ENCODE measurements at regions not wholly inside any gene's neighbourhood (a gene's known extent, or its start where the extent isn't known, plus 50 kb on each side); places are given as distances from the start of the nearest gene placed in this dataset.

- Histone ChIP-seq H3K79me2 (ENCODE audit: insufficient read depth, low read length) (no peaks in the 10 kb centered on the region), H4K20me1 (ENCODE audit: insufficient read depth, low read length) (no peaks in the 10 kb centered on the region), H3K4me1 (ENCODE audit: insufficient read depth, low read length) (no peaks in the 10 kb centered on the region), H2AFZ (ENCODE audit: low read length) (no peak overlapping the region), H3K36me3 (replicated peaks in 1 of 2; ENCODE audit: control insufficient read depth in 1 of 2, insufficient read depth in 2 of 2, low read length in 2 of 2) (no peaks in the 10 kb centered on the region), H3K4me3 (replicated peaks in 1 of 3; ENCODE audit: insufficient read depth in 1 of 3, low read depth in 2 of 3, low read length in 3 of 3) (no peak overlapping the region), H3K27me3 (ENCODE audit: control insufficient read depth in 1 of 2, insufficient read depth in 2 of 2, low read length in 2 of 2) (no peaks in the 10 kb centered on the region), H3K27ac (ENCODE audit: extremely low read length, insufficient read depth, low read length) (no peak overlapping the region), H3K9me3 (ENCODE audit: low read length) (no peaks in the 10 kb centered on the region; the same call in 1 of the 2 replicates), H3K9ac (ENCODE audit: insufficient read depth, low read depth, low read length) (no peak overlapping the region), H3K4me2 (ENCODE audit: low read depth, low read length) (no peak overlapping the region)
- no TSS peak for BruUV-seq (replicated peaks)
- CTCF ChIA-PET (ENCODE audit: low intra/inter-chr PET ratio, low total read pairs) = no interaction called here
- ATAC-seq = no peak
- no peak for DNase-seq (ENCODE audit: low spot score)
- in situ Hi-C loops (cut with HindIII; ENCODE audit: extremely low pct_ligation_motif_present, low pct_unique_long_range_greater_than_20kb) (no loop called here), intact Hi-C loops (cut with micrococcal nuclease; ENCODE audit: unreplicated experiment) (no loop called here)
- FAIRE-seq = no peak
- POLR2A ChIA-PET = no interaction called here
- no peak for TF ChIP-seq ARID4A (CRISPR knock-in tag; IDR thresholded peaks at IDR 0.05; ENCODE audit: borderline replicate concordance)
- TF ChIP-seq ATM (IDR thresholded peaks at IDR 0.05; ENCODE audit: borderline replicate concordance) = no peak
- TF ChIP-seq ZBTB38 (CRISPR knock-in tag; IDR thresholded peaks at IDR 0.05) = no peak
- TF ChIP-seq SMAD3 (CRISPR knock-in tag; IDR thresholded peaks at IDR 0.05) = no peak
- TF ChIP-seq DNMT1 (CRISPR knock-in tag; IDR thresholded peaks at IDR 0.05) = no peak
- TF ChIP-seq CEBPB (IDR thresholded peaks at IDR 0.05; ENCODE audit: borderline replicate concordance, low read depth, low read length) = no peak
- TF ChIP-seq MAFF (IDR thresholded peaks at IDR 0.05; ENCODE audit: low read depth, low read length) = no peak
- no peak for TF ChIP-seq HOXD1 (CRISPR knock-in tag; IDR thresholded peaks at IDR 0.05)
- TF ChIP-seq ZNF552 (CRISPR knock-in tag; IDR thresholded peaks at IDR 0.05; ENCODE audit: borderline replicate concordance) = no peak
- TF ChIP-seq, protein P1, sequence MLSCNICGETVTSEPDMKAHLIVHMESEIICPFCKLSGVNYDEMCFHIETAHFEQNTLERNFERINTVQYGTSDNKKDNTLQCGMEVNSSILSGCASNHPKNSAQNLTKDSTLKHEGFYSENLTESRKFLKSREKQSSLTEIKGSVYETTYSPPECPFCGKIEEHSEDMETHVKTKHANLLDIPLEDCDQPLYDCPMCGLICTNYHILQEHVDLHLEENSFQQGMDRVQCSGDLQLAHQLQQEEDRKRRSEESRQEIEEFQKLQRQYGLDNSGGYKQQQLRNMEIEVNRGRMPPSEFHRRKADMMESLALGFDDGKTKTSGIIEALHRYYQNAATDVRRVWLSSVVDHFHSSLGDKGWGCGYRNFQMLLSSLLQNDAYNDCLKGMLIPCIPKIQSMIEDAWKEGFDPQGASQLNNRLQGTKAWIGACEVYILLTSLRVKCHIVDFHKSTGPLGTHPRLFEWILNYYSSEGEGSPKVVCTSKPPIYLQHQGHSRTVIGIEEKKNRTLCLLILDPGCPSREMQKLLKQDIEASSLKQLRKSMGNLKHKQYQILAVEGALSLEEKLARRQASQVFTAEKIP (CRISPR knock-in tag; IDR thresholded peaks at IDR 0.05; ENCODE audit: borderline replicate concordance) = no peak
- no peak for TF ChIP-seq ZNF253 (CRISPR knock-in tag; IDR thresholded peaks at IDR 0.05; ENCODE audit: borderline replicate concordance)
- TF ChIP-seq TRIM24 (CRISPR knock-in tag; IDR thresholded peaks at IDR 0.05) = no peak
- no peak for TF ChIP-seq NFKB2 (CRISPR knock-in tag; IDR thresholded peaks at IDR 0.05; ENCODE audit: borderline replicate concordance)
- TF ChIP-seq FOXC1 (CRISPR knock-in tag; IDR thresholded peaks at IDR 0.05; ENCODE audit: borderline replicate concordance) = no peak
- TF ChIP-seq ZNF180 (CRISPR knock-in tag; IDR thresholded peaks at IDR 0.05; ENCODE audit: borderline replicate concordance, low read depth) = no peak
- TF ChIP-seq, protein P2, sequence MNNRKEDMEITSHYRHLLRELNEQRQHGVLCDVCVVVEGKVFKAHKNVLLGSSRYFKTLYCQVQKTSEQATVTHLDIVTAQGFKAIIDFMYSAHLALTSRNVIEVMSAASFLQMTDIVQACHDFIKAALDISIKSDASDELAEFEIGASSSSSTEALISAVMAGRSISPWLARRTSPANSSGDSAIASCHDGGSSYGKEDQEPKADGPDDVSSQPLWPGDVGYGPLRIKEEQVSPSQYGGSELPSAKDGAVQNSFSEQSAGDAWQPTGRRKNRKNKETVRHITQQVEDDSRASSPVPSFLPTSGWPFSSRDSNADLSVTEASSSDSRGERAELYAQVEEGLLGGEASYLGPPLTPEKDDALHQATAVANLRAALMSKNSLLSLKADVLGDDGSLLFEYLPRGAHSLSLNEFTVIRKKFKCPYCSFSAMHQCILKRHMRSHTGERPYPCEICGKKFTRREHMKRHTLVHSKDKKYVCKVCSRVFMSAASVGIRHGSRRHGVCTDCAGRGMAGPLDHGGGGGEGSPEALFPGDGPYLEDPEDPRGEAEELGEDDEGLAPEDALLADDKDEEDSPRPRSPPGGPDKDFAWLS (CRISPR knock-in tag; IDR thresholded peaks at IDR 0.05; ENCODE audit: borderline replicate concordance) = no peak
- TF ChIP-seq ZBTB34 (CRISPR knock-in tag; IDR thresholded peaks at IDR 0.05) = no peak
Observed at GRCh38 chr11:49442669-49443068, 234.3 kb upstream of the FOLH1 start.

All from HepG2 (cell line).